SK-N-SH (cell line): ENCODE measurements at regions not wholly inside any gene's neighbourhood (a gene's known extent, or its start where the extent isn't known, plus 50 kb on each side); places are given as distances from the start of the nearest gene placed in this dataset.

Experiments used
- CTCF ChIA-PET: fragments of 300-600, 350-600 bp; formaldehyde crosslinking; extraction: SDS; loops from one replicate; lab custom pipeline; 2021; lab: Yijun Ruan, JAX
- POLR2A ChIA-PET: fragments of 350-600 bp; sonication (Branson Sonifier 250); formaldehyde crosslinking; extraction: SDS; loops from one replicate; lab custom pipeline; 2020; ENCODE audit warnings: antibody characterized with exemption, inconsistent platforms; lab: Yijun Ruan, JAX
- DNase-seq: peaks from one replicate; pipeline ENCODE4 v3.0.0; 2012
- H2AFZ ChIP-seq: fragments of 200-600 bp; sonication (generic); 2 replicates; pipeline ENCODE4 v1.8.1; 2016; ENCODE audit warnings: antibody characterized with exemption, mild to moderate bottlenecking, low read depth
- H3F3A ChIP-seq: fragments of 200-600 bp; sonication (generic); replicated peaks from 2 replicates; pipeline ENCODE3; 2016; ENCODE audit warnings: antibody characterized with exemption, mild to moderate bottlenecking; ENCODE audit not compliant: insufficient read depth
- H3K27ac ChIP-seq, 2 experiments: fragments of 200-500 bp in 1 of 2; fragments of 200-600 bp in 1 of 2; sonication (Bioruptor generic) in 1 of 2; sonication (generic), shearing (Covaris generic) in 1 of 2; 2 replicates each; pipeline versions ENCODE4 v1.5.1 to v1.6.1; 2014 to 2016; ENCODE audit warnings: low read depth in 2 of 2, inconsistent platforms in 1 of 2, low read length in 1 of 2, mild to moderate bottlenecking in 1 of 2, mixed read lengths in 1 of 2
- H3K27me3 ChIP-seq: fragments of 200-600 bp; sonication (generic), shearing (Covaris generic); 2 replicates; pipeline ENCODE4 v1.6.1; 2016; ENCODE audit warnings: mixed run types; ENCODE audit not compliant: insufficient read depth
- H3K36me3 ChIP-seq, 2 experiments: fragments of 200-500 bp in 1 of 2; fragments of 200-600 bp in 1 of 2; sonication (Bioruptor generic) in 1 of 2; sonication (generic) in 1 of 2; replicated peaks in 1 of 2; 2 replicates each; pipeline versions ENCODE3 to v1.5.1; 2014 to 2016; ENCODE audit warnings: low read length in 1 of 2, mild to moderate bottlenecking in 1 of 2; ENCODE audit not compliant: insufficient read depth in 2 of 2, control insufficient read depth in 1 of 2
- H3K4me1 ChIP-seq, 2 experiments: fragments of 200-500 bp in 1 of 2; fragments of 200-600 bp in 1 of 2; sonication (Bioruptor generic) in 1 of 2; sonication (generic), shearing (Covaris generic) in 1 of 2; 2 replicates each; pipeline versions ENCODE4 v1.5.1 to v1.6.1; 2014 to 2016; ENCODE audit warnings: low read depth in 1 of 2, low read length in 1 of 2, mixed run types in 1 of 2; ENCODE audit not compliant: insufficient read depth in 2 of 2, control insufficient read depth in 1 of 2
- H3K4me2 ChIP-seq: fragments of 200-600 bp; sonication (generic), shearing (Covaris generic); 2 replicates; pipeline ENCODE4 v1.6.1; 2017; ENCODE audit warnings: mixed run types
- H3K4me3 ChIP-seq, 2 experiments: fragments of 200-500 bp in 1 of 2; fragments of 200-600 bp in 1 of 2; sonication (Bioruptor generic) in 1 of 2; sonication (generic), shearing (Covaris generic) in 1 of 2; 2 replicates each; pipeline versions ENCODE4 v1.5.1 to v1.8.1; 2014 to 2016; ENCODE audit warnings: low read depth in 2 of 2, inconsistent platforms in 1 of 2, low read length in 1 of 2, mild to moderate bottlenecking in 1 of 2, mixed read lengths in 1 of 2, moderate library complexity in 1 of 2
- H3K79me2 ChIP-seq: fragments of 200-600 bp; sonication (generic); 2 replicates; pipeline ENCODE4 v1.8.1; 2017; ENCODE audit warnings: mild to moderate bottlenecking; ENCODE audit not compliant: insufficient read depth
- H3K9ac ChIP-seq: fragments of 200-600 bp; sonication (generic); 2 replicates; pipeline ENCODE4 v1.6.1; 2017; ENCODE audit warnings: mixed run types
- H3K9me2 ChIP-seq: fragments of 200-600 bp; sonication (generic); 2 replicates; pipeline ENCODE4 v1.6.1; 2017; ENCODE audit warnings: mixed run types
- H3K9me3 ChIP-seq: fragments of 200-600 bp; sonication (generic); 2 replicates; pipeline ENCODE4 v1.6.1; 2017; ENCODE audit warnings: mixed run types, mild to moderate bottlenecking, moderate library complexity
- H4K20me1 ChIP-seq: fragments of 200-600 bp; sonication (generic); 2 replicates; pipeline ENCODE4 v1.6.1; 2017; ENCODE audit warnings: mild to moderate bottlenecking, mixed run types; ENCODE audit not compliant: insufficient read depth
- CHD2 ChIP-seq: fragments of 150-350 bp; IDR thresholded peaks from 2 replicates; pipeline ENCODE4 v1.6.1; 2018; ENCODE audit warnings: low read length; ENCODE audit not compliant: partially characterized antibody
- CTCF ChIP-seq: fragments of 200-600 bp; sonication (generic); IDR thresholded peaks from 2 replicates; pipeline ENCODE4 v1.6.1; 2017; ENCODE audit warnings: antibody characterized with exemption, mild to moderate bottlenecking, moderate library complexity
- ELF1 ChIP-seq: IDR thresholded peaks from 2 replicates; pipeline ENCODE4 v1.4.0; 2012
- EP300 ChIP-seq, 2 experiments: IDR thresholded peaks; 2 replicates each; pipeline versions ENCODE4 v1.4.0 to v1.6.1; 2012; ENCODE audit warnings: borderline replicate concordance in 1 of 2, low read depth in 1 of 2, low read length in 1 of 2
- EZH2phosphoT487 ChIP-seq: fragments of 200-600 bp; sonication (generic); IDR thresholded peaks from 2 replicates; pipeline ENCODE4 v1.6.1; 2017; ENCODE audit warnings: low read depth, mixed run types, mild to moderate bottlenecking, antibody characterized with exemption, moderate library complexity, borderline replicate concordance
- FOSL2 ChIP-seq: IDR thresholded peaks from 2 replicates; pipeline ENCODE4 v1.4.0; 2012; ENCODE audit warnings: low read depth, mild to moderate bottlenecking, moderate library complexity, borderline replicate concordance
- FOXJ3 ChIP-seq: sonication (generic); formaldehyde crosslinking; IDR thresholded peaks from 2 replicates; pipeline ENCODE4 v1.5.1; 2020; ENCODE audit warnings: mild to moderate bottlenecking, missing genetic modification reagents
- FOXM1 ChIP-seq: IDR thresholded peaks from 2 replicates; pipeline ENCODE4 v1.4.0; 2012; ENCODE audit warnings: low read depth, mild to moderate bottlenecking
- GABPA ChIP-seq: IDR thresholded peaks from 2 replicates; pipeline ENCODE4 v1.4.0; 2012; ENCODE audit warnings: low read depth, mild to moderate bottlenecking
- GATA2 ChIP-seq: sonication (generic); formaldehyde crosslinking; IDR thresholded peaks from 2 replicates; pipeline ENCODE4 v1.5.0; 2020; ENCODE audit warnings: mild to moderate bottlenecking, missing genetic modification reagents
- JUND ChIP-seq: IDR thresholded peaks from 2 replicates; pipeline ENCODE4 v1.4.0; 2012
- MAX ChIP-seq: IDR thresholded peaks from 2 replicates; pipeline ENCODE4 v1.4.0; 2012; ENCODE audit warnings: low read depth
- POLR2AphosphoS5 ChIP-seq: IDR thresholded peaks from 2 replicates; pipeline ENCODE4 v1.6.1; 2012; ENCODE audit warnings: low read depth, low read length
- RAD21 ChIP-seq: IDR thresholded peaks from 2 replicates; pipeline ENCODE4 v1.6.1; 2012; ENCODE audit warnings: mild to moderate bottlenecking, low read length
- RFX5 ChIP-seq: IDR thresholded peaks from 2 replicates; pipeline ENCODE4 v1.6.1; 2012; ENCODE audit warnings: mild to moderate bottlenecking, improper control_type of control experiment, low read length
- RXRA ChIP-seq: IDR thresholded peaks from 2 replicates; pipeline ENCODE4 v1.4.0; 2012; ENCODE audit warnings: low read depth, mild to moderate bottlenecking, borderline replicate concordance
- TAF1 ChIP-seq: IDR thresholded peaks from 2 replicates; pipeline ENCODE4 v1.6.1; 2012; ENCODE audit warnings: low read depth, mild to moderate bottlenecking, low read length, moderate library complexity, borderline replicate concordance
- TEAD4 ChIP-seq: IDR thresholded peaks from 2 replicates; pipeline ENCODE4 v1.4.0; 2012; ENCODE audit warnings: mild to moderate bottlenecking, borderline replicate concordance; ENCODE audit not compliant: insufficient read depth
- USF2 ChIP-seq: fragments of 150-350 bp; IDR thresholded peaks from 2 replicates; pipeline ENCODE4 v1.6.1; 2017; ENCODE audit warnings: antibody characterized with exemption, low read length, low read depth, borderline replicate concordance
- YY1 ChIP-seq: IDR thresholded peaks from 2 replicates; pipeline ENCODE4 v1.4.0; 2012; ENCODE audit warnings: low read depth, mild to moderate bottlenecking
- WGBS: methylation state at CpG from one replicate; pipeline ENCODE4 v1.1.6; 2017; ENCODE audit warnings: low lambda C conversion rate; 5-methylcytosine and 5-hydroxymethylcytosine counted together
- TF ChIP-seq, protein P1 (sequence below): IDR thresholded peaks from 2 replicates; pipeline ENCODE4 v1.4.0; 2012; ENCODE audit warnings: low read depth, borderline replicate concordance
- TF ChIP-seq, protein P2 (sequence below): fragments of 150-350 bp; IDR thresholded peaks from 2 replicates; pipeline ENCODE4 v1.6.1; 2016; ENCODE audit warnings: mild to moderate bottlenecking, low read depth, low read length
- TF ChIP-seq, protein P3 (sequence below): IDR thresholded peaks from 2 replicates; pipeline ENCODE4 v1.4.0; 2012; ENCODE audit warnings: low read depth, borderline replicate concordance

- TF ChIP-seq TEAD4 (no peak), TAF1 (no peak), RXRA (no peak), RAD21 (no peak), EZH2phosphoT487 (no peak), FOXM1 (no peak)
- TF ChIP-seq, protein P1, sequence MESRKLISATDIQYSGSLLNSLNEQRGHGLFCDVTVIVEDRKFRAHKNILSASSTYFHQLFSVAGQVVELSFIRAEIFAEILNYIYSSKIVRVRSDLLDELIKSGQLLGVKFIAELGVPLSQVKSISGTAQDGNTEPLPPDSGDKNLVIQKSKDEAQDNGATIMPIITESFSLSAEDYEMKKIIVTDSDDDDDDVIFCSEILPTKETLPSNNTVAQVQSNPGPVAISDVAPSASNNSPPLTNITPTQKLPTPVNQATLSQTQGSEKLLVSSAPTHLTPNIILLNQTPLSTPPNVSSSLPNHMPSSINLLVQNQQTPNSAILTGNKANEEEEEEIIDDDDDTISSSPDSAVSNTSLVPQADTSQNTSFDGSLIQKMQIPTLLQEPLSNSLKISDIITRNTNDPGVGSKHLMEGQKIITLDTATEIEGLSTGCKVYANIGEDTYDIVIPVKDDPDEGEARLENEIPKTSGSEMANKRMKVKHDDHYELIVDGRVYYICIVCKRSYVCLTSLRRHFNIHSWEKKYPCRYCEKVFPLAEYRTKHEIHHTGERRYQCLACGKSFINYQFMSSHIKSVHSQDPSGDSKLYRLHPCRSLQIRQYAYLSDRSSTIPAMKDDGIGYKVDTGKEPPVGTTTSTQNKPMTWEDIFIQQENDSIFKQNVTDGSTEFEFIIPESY, result no peak
- TF ChIP-seq, all 33 proteins: peak for 0
These were observed 177.3 kb upstream of the NCAM1 start (continued) for GRCh38 chr11:112783945-112784322.

DNA sequence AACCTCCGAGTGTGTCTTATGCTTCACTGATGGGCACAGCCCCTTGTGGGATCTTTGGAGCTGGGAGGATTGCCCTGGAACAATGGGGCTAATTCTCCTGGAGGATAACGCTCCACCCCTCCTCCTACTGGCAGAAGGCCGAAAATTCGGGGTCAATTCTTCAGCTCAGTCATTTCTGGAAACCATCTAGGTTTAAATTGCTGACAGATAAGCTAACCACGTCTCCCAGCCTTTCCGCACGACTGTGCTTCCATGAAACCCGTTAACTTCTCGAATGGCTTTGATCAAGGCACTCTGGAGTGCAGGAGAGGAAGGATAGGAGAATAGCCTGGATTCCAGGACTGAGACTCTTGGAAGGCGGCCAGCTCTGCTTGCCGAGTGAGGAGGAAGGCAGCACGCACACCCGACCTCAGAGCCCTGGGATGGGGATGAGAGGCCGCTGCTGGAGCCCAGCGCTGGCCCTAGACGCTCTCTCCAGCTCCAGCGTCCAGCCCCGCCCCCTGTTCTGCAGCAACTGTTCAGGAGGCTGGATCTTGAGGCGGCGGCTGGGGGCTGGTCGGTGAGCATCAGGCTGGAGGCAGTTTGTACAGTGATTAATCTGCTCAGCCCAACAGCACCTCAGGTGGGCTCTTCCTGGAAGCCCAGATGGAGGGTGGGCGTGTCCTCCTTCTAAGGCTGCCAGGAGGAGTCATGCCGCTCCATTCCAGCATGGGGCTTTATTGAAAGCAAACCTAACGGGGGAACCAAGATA is 176.7 kb upstream of the NCAM1 start:
- Histone ChIP-seq H3K27me3 (no peaks in the 10 kb centered on the region), H2AFZ (peak overlapping the region; percentile 66; the same call in 1 of the 2 replicates), H3K4me2 (peak overlapping the region; percentile 71), H3K27ac (peak overlapping the region; percentile 81 to 92), H4K20me1 (no peaks in the 10 kb centered on the region), H3K9ac (peak overlapping the region; percentile 15; the same call in 1 of the 2 replicates), H3F3A (peaks cover 20% of the 10 kb centered on the region), H3K79me2 (no peaks in the 10 kb centered on the region), H3K4me1 (peaks cover 43 to 44% of the 10 kb centered on the region in 2 experiments), H3K36me3 (no peaks in the 10 kb centered on the region), H3K9me2 (no peaks in the 10 kb centered on the region), H3K9me3 (no peaks in the 10 kb centered on the region), H3K4me3 (peak overlapping the region; percentile 36 to 44)
- ChIA-PET POLR2A (interaction anchor here (0.5 to 1.1 kb wide), 4 partner anchors 50 to 207 kb away, joined by 3 to 5 read pairs (median 4); no protein-coding TSS in a partner anchor), CTCF (interaction anchor here (0.7 to 2.1 kb wide), 10 partner anchors 9 to 505 kb away, joined by 3 to 20 read pairs (median 4); no protein-coding TSS in a partner anchor)
- 4% methylated on average over 11 of the region's 24 CpGs for WGBS
- peak; percentile 84 for DNase-seq
- TF ChIP-seq JUND (peak; percentile 80), YY1 (no peak), MAX (peak; percentile 29; the same call in 1 of the 2 replicates), RAD21 (peak; percentile 53), EP300 (IDR thresholded peaks at IDR 0.05; ENCODE audit: borderline replicate concordance in 1 of 2, low read depth in 1 of 2, low read length in 1 of 2) (peak; percentile 79 to 92), GATA2 (CRISPR knock-in tag) (peak; percentile 39), TEAD4 (peak; percentile 88), RFX5 (no peak), FOXJ3 (CRISPR knock-in tag) (peak; percentile 61), TAF1 (no peak; the same call in 1 of the 2 replicates), POLR2AphosphoS5 (peak; percentile 64; the same call in 1 of the 2 replicates), FOSL2 (peak; percentile 39; the same call in 1 of the 2 replicates), EZH2phosphoT487 (no peak), GABPA (no peak), FOXM1 (peak; percentile 79; the same call in 1 of the 2 replicates), CTCF (peak; percentile 24; the same call in 1 of the 2 replicates), CHD2 (no peak), USF2 (no peak), ELF1 (peak; percentile 22)
- TF ChIP-seq, protein P2, sequence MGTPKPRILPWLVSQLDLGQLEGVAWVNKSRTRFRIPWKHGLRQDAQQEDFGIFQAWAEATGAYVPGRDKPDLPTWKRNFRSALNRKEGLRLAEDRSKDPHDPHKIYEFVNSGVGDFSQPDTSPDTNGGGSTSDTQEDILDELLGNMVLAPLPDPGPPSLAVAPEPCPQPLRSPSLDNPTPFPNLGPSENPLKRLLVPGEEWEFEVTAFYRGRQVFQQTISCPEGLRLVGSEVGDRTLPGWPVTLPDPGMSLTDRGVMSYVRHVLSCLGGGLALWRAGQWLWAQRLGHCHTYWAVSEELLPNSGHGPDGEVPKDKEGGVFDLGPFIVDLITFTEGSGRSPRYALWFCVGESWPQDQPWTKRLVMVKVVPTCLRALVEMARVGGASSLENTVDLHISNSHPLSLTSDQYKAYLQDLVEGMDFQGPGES, result no peak
- TF ChIP-seq, protein P3, sequence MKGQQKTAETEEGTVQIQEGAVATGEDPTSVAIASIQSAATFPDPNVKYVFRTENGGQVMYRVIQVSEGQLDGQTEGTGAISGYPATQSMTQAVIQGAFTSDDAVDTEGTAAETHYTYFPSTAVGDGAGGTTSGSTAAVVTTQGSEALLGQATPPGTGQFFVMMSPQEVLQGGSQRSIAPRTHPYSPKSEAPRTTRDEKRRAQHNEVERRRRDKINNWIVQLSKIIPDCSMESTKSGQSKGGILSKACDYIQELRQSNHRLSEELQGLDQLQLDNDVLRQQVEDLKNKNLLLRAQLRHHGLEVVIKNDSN, result no peak
